ENCODE measurements at regions not wholly inside any gene's neighbourhood (a gene's known extent, or its start where the extent isn't known, plus 50 kb on each side); places are given as distances from the start of the nearest gene placed in this dataset.

DNA sequence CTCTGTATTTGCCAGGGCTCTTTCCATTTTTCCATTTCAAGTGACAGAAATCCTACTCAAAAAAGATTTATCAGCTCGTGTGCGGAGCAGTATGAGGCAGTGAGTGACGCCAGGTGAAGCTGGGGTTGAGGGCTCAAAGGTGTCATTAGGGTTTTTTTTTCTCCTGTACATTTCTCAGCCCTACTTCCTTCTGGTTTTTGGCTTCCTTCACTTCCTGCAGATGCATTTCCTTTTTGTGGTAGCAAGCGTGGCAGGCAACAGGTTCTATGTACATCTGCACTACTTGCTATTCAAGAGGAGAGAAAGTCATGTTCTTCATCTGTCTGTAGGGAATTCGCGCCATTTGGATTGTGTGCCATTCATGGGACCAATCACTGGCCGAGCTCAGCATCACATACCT is 52.8 kb upstream of the AOAH start:
- no peak for FAIRE-seq
- Histone ChIP-seq H3K27ac (ENCODE audit: extremely low read depth, low read depth, low read length) (no peak overlapping the region), H3K27me3 (ENCODE audit: control insufficient read depth in 2 of 2, insufficient read depth in 2 of 2, low read length in 2 of 2) (no peaks in the 10 kb centered on the region), H3K4me1 (replicated peaks in 1 of 2; ENCODE audit: control insufficient read depth in 2 of 2, insufficient read depth in 2 of 2, low read length in 2 of 2) (no peaks in the 10 kb centered on the region), H3K4me2 (ENCODE audit: insufficient read depth, low read length) (no peak overlapping the region), H3K4me3 (no peak overlapping the region), H3K9ac (ENCODE audit: insufficient read depth in 1 of 2, low read depth in 2 of 2, low read length in 2 of 2) (no peak overlapping the region), H4K20me1 (replicated peaks; ENCODE audit: control insufficient read depth, insufficient read depth, low read length) (no peaks in the 10 kb centered on the region), H3K9me3 (replicated peaks; ENCODE audit: control insufficient read depth, insufficient read depth, low read depth, low read length) (no peaks in the 10 kb centered on the region; the same call in 1 of the 2 replicates), H3K79me2 (ENCODE audit: control insufficient read depth, insufficient read depth, low read length) (no peaks in the 10 kb centered on the region), H3K36me3 (ENCODE audit: control insufficient read depth, insufficient read depth, low read length) (no peaks in the 10 kb centered on the region), H2AFZ (ENCODE audit: low read depth, low read length) (no peak overlapping the region), H3K9me1 (ENCODE audit: control insufficient read depth, insufficient read depth, low read length) (no peaks in the 10 kb centered on the region)
- no peak for ATAC-seq
- CTCF ChIA-PET (ENCODE audit: low intra/inter-chr PET ratio) = no interaction called here
- no peak for TF ChIP-seq KDM4B (IDR thresholded peaks at IDR 0.05; ENCODE audit: borderline replicate concordance in 2 of 2, low read depth in 1 of 2)
- no peak for TF ChIP-seq ZNF75A (CRISPR knock-in tag; IDR thresholded peaks at IDR 0.05)
- intact Hi-C loops (cut with micrococcal nuclease) = no loop called here
- no TSS peak for BruUV-seq (replicated peaks)
- POLR2A ChIA-PET = interaction anchor here (0.6 kb wide), 1 partner anchor 149 kb away, joined by 3 read pairs; no protein-coding TSS in a partner anchor
- WGBS (ENCODE audit: insufficient coverage, low coverage, missing lambda C conversion rate) = 0% methylated on average over 7 of the region's 7 CpGs
- in situ Hi-C loops (cut with MboI) = no loop called here
- DNase-seq (ENCODE audit: extremely low read depth in 1 of 4, low spot score in 3 of 4) = no peak

DNA sequence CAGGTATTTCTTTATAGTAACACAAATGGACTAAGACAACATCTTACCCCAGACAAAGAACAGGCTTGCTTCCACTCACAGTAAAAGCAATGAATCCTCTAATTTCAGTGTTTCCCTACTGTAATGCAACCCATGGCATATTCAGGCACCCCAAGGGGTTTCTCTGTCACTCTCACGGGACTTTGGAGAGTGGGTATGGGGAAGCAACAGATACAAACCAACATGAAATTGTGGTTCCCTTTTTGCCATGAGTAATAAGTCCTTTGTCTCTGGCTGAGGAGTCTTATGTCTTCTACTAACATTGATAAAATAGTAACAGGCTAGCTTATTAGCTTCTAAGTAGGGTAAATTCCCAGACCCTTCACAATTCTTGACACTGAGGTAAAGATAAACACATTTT is 51.4 kb upstream of the AOAH start:
- Histone ChIP-seq H3K27ac (ENCODE audit: extremely low read depth, low read depth, low read length) (no peak overlapping the region), H3K4me2 (ENCODE audit: insufficient read depth, low read length) (no peak overlapping the region), H2AFZ (ENCODE audit: low read depth, low read length) (no peak overlapping the region), H3K9me1 (ENCODE audit: control insufficient read depth, insufficient read depth, low read length) (no peaks in the 10 kb centered on the region), H3K9me3 (replicated peaks; ENCODE audit: control insufficient read depth, insufficient read depth, low read depth, low read length) (no peaks in the 10 kb centered on the region), H3K4me1 (replicated peaks in 1 of 2; ENCODE audit: control insufficient read depth in 2 of 2, insufficient read depth in 2 of 2, low read length in 2 of 2) (no peaks in the 10 kb centered on the region), H3K27me3 (ENCODE audit: control insufficient read depth in 2 of 2, insufficient read depth in 2 of 2, low read length in 2 of 2) (no peaks in the 10 kb centered on the region), H3K79me2 (ENCODE audit: control insufficient read depth, insufficient read depth, low read length) (no peaks in the 10 kb centered on the region), H3K36me3 (ENCODE audit: control insufficient read depth, insufficient read depth, low read length) (no peaks in the 10 kb centered on the region), H4K20me1 (replicated peaks; ENCODE audit: control insufficient read depth, insufficient read depth, low read length) (no peaks in the 10 kb centered on the region), H3K9ac (ENCODE audit: insufficient read depth in 1 of 2, low read depth in 2 of 2, low read length in 2 of 2) (no peak overlapping the region), H3K4me3 (no peak overlapping the region)
- FAIRE-seq = no peak
- ChIA-PET CTCF (ENCODE audit: low intra/inter-chr PET ratio) (no interaction called here), POLR2A (interaction anchor here (0.7 kb wide), 1 partner anchor 159 kb away, joined by 3 read pairs; no protein-coding TSS in a partner anchor)
- no TSS peak for BruUV-seq (replicated peaks)
- ATAC-seq = no peak
- DNase-seq (ENCODE audit: extremely low read depth in 1 of 4, low spot score in 3 of 4) = no peak
- WGBS (ENCODE audit: insufficient coverage, low coverage, missing lambda C conversion rate) = 0% methylated on average over 1 of the region's 1 CpG
- intact Hi-C loops (cut with micrococcal nuclease) = no loop called here
- in situ Hi-C loops (cut with MboI) = no loop called here
- TF ChIP-seq STAT5A (IDR thresholded peaks at IDR 0.05; ENCODE audit: borderline replicate concordance, low read length) (no peak), ZNF586 (CRISPR knock-in tag; conservative IDR thresholded peaks at IDR 0.05) (no peak), KLF13 (tag; IDR thresholded peaks at IDR 0.05; ENCODE audit: borderline replicate concordance, low read depth) (no peak), ARID2 (IDR thresholded peaks at IDR 0.05) (no peak), RBM34 (IDR thresholded peaks at IDR 0.05; ENCODE audit: borderline replicate concordance, insufficient read depth, low read length) (no peak), ZNF696 (CRISPR knock-in tag; conservative IDR thresholded peaks at IDR 0.05) (no peak), MNT (conservative IDR thresholded peaks at IDR 0.05) (no peak)
- TF ChIP-seq, protein P1, sequence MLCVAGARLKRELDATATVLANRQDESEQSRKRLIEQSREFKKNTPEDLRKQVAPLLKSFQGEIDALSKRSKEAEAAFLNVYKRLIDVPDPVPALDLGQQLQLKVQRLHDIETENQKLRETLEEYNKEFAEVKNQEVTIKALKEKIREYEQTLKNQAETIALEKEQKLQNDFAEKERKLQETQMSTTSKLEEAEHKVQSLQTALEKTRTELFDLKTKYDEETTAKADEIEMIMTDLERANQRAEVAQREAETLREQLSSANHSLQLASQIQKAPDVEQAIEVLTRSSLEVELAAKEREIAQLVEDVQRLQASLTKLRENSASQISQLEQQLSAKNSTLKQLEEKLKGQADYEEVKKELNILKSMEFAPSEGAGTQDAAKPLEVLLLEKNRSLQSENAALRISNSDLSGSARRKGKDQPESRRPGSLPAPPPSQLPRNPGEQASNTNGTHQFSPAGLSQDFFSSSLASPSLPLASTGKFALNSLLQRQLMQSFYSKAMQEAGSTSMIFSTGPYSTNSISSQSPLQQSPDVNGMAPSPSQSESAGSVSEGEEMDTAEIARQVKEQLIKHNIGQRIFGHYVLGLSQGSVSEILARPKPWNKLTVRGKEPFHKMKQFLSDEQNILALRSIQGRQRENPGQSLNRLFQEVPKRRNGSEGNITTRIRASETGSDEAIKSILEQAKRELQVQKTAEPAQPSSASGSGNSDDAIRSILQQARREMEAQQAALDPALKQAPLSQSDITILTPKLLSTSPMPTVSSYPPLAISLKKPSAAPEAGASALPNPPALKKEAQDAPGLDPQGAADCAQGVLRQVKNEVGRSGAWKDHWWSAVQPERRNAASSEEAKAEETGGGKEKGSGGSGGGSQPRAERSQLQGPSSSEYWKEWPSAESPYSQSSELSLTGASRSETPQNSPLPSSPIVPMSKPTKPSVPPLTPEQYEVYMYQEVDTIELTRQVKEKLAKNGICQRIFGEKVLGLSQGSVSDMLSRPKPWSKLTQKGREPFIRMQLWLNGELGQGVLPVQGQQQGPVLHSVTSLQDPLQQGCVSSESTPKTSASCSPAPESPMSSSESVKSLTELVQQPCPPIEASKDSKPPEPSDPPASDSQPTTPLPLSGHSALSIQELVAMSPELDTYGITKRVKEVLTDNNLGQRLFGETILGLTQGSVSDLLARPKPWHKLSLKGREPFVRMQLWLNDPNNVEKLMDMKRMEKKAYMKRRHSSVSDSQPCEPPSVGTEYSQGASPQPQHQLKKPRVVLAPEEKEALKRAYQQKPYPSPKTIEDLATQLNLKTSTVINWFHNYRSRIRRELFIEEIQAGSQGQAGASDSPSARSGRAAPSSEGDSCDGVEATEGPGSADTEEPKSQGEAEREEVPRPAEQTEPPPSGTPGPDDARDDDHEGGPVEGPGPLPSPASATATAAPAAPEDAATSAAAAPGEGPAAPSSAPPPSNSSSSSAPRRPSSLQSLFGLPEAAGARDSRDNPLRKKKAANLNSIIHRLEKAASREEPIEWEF (CRISPR knock-in tag; IDR thresholded peaks at IDR 0.05) = no peak
